Left ventricle myocardium inferior (tissue), 1 donor: ENCODE measurements at regions not wholly inside any gene's neighbourhood (a gene's known extent, or its start where the extent isn't known, plus 50 kb on each side); places are given as distances from the start of the nearest gene placed in this dataset.

Source experiments
- DNase-seq: peaks from one replicate; pipeline ENCODE4 v3.0.0-alpha.2; 2020
- H3K27ac ChIP-seq: fragments of 200-600 bp; replicated peaks from 2 replicates; pipeline ENCODE4 v1.8.0; 2021
- H3K27me3 ChIP-seq: fragments of 200-600 bp; 2 replicates; pipeline ENCODE4 v1.8.0; 2021; ENCODE audit warnings: low read depth
- H3K36me3 ChIP-seq: fragments of 200-600 bp; 2 replicates; pipeline ENCODE4 v1.8.0; 2021
- H3K4me1 ChIP-seq: fragments of 200-600 bp; 2 replicates; pipeline ENCODE4 v1.8.0; 2021
- H3K4me3 ChIP-seq: fragments of 200-600 bp; 2 replicates; pipeline ENCODE4 v1.8.0; 2021; ENCODE audit warnings: mild to moderate bottlenecking, moderate library complexity
- H3K9me3 ChIP-seq: fragments of 200-600 bp; replicated peaks from 2 replicates; pipeline ENCODE4 v1.8.0; 2021
- intact Hi-C: fragments of 100-400 bp; cut with micrococcal nuclease; formaldehyde crosslinking; loops from one replicate; pipeline ENCODE4 v1.11.0; 2022
- TF ChIP-seq, protein P1 (sequence below): fragments of 200-600 bp; IDR thresholded peaks from 2 replicates; pipeline ENCODE4 v1.8.0; 2021; ENCODE audit warnings: antibody characterized with exemption, mild to moderate bottlenecking, borderline replicate concordance
- donor health status: DM: no; HTN: yes; CAD: no; lungs with severe emphysema.

GRCh38 chr7:23967949-23968599 lies 258.1 kb downstream of the STK31 start:
- Histone ChIP-seq H3K27me3 (no peaks in the 10 kb centered on the region), H3K27ac (no peak overlapping the region), H3K36me3 (no peaks in the 10 kb centered on the region), H3K4me3 (no peak overlapping the region), H3K4me1 (no peaks in the 10 kb centered on the region), H3K9me3 (no peaks in the 10 kb centered on the region)
- TF ChIP-seq, protein P1, sequence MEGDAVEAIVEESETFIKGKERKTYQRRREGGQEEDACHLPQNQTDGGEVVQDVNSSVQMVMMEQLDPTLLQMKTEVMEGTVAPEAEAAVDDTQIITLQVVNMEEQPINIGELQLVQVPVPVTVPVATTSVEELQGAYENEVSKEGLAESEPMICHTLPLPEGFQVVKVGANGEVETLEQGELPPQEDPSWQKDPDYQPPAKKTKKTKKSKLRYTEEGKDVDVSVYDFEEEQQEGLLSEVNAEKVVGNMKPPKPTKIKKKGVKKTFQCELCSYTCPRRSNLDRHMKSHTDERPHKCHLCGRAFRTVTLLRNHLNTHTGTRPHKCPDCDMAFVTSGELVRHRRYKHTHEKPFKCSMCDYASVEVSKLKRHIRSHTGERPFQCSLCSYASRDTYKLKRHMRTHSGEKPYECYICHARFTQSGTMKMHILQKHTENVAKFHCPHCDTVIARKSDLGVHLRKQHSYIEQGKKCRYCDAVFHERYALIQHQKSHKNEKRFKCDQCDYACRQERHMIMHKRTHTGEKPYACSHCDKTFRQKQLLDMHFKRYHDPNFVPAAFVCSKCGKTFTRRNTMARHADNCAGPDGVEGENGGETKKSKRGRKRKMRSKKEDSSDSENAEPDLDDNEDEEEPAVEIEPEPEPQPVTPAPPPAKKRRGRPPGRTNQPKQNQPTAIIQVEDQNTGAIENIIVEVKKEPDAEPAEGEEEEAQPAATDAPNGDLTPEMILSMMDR = no peak
- intact Hi-C loops = no loop called here
- DNase-seq = no peak

DNA sequence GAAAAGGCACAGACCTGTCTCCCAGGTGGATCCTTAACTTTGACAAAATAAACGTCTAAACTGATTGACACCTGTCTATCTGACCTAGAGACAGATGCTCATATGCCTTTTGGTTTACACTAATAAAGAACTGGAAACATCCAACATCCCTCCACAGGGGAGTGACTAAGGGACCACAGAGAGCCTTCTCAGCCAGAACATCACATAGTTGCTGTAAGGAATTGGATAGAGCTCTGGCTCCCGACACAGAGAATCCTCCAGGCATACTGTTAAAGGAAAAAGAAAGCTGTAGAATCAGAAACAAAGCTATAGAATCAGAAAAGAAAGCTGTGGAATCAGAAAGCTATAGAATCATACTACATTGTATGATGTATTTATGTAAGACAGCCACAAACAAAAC lies 258.8 kb downstream of the STK31 start:
- no peaks in the 10 kb centered on the region for H3K27me3 ChIP-seq
- no peak for DNase-seq
- TF ChIP-seq, protein P1 = no peak
- intact Hi-C loops = no loop called here
- no peaks in the 10 kb centered on the region for H3K4me1 ChIP-seq
- H3K36me3 ChIP-seq = no peaks in the 10 kb centered on the region
- H3K9me3 ChIP-seq = peaks cover 3% of the 10 kb centered on the region
- H3K27ac ChIP-seq = no peak overlapping the region
- H3K4me3 ChIP-seq = no peak overlapping the region

- TF ChIP-seq, protein P1 = no peak
- DNase-seq = no peak
- Histone ChIP-seq H3K36me3 (no peaks in the 10 kb centered on the region), H3K27me3 (no peaks in the 10 kb centered on the region), H3K4me3 (no peak overlapping the region), H3K4me1 (no peaks in the 10 kb centered on the region), H3K9me3 (peaks cover 10% of the 10 kb centered on the region), H3K27ac (no peak overlapping the region)
- intact Hi-C loops = no loop called here
These were observed 259.4 kb downstream of the STK31 start for GRCh38 chr7:23969443-23969842.

- H3K4me1 ChIP-seq = no peaks in the 10 kb centered on the region
- no peaks in the 10 kb centered on the region for H3K36me3 ChIP-seq
- H3K4me3 ChIP-seq = no peak overlapping the region
- H3K9me3 ChIP-seq = peaks cover 17% of the 10 kb centered on the region
- intact Hi-C loops = no loop called here
- DNase-seq = no peak
- H3K27me3 ChIP-seq = no peaks in the 10 kb centered on the region
- H3K27ac ChIP-seq = no peak overlapping the region
- TF ChIP-seq, protein P1 = no peak
These were observed 260.2 kb downstream of the STK31 start for GRCh38 chr7:23970193-23970592.

DNA sequence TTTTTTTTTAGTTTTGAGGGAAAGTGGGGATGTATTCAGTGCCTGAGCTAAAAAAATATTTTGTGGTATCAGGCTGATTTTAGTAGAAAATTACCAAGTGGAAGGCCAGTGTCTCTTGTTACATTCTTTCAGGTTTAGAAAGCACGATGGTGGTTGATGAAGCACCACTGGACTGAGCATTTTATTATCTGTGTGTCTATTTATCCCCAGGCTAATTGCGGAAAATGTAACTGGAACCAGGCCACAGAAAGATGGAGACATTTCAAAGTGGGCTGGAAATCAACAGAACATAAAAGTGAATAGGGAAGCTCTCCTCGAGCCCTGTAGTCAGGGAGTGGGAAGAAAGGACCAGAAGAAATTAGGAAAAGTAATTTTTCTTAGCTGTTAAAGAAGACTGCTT lies 261.0 kb downstream of the STK31 start:
- H3K4me3 ChIP-seq = no peak overlapping the region
- intact Hi-C loops = no loop called here
- no peaks in the 10 kb centered on the region for H3K36me3 ChIP-seq
- H3K4me1 ChIP-seq = no peaks in the 10 kb centered on the region
- H3K27ac ChIP-seq = no peak overlapping the region
- TF ChIP-seq, protein P1 = no peak
- no peaks in the 10 kb centered on the region for H3K27me3 ChIP-seq
- no peak for DNase-seq
- peaks cover 25% of the 10 kb centered on the region for H3K9me3 ChIP-seq
